HG03558 (cell line): ENCODE measurements at regions not wholly inside any gene's neighbourhood (a gene's known extent, or its start where the extent isn't known, plus 50 kb on each side); places are given as distances from the start of the nearest gene placed in this dataset.
"Not testable (repeated sequence)": the region's sequence is repeated elsewhere in the genome, so short reads cannot be mapped to it uniquely, and the experiment has no call there.

Experiments used
- ATAC-seq: cut with Tn5 transposase; IDR thresholded peaks from one replicate; pipeline ENCODE4 v1.9.1; 2021; ENCODE audit warnings: moderate number of reproducible peaks; ENCODE audit not compliant: unreplicated experiment; ENCODE audit errors: extremely low read depth

GRCh38 chr6:133093956-133094355, 147.2 kb upstream of the EYA4 start:
- ATAC-seq = no peak

GRCh38 chr6:133097208-133097607, 143.9 kb upstream of the EYA4 start:
- ATAC-seq = no peak

GRCh38 chr6:133099573-133099972, 141.6 kb upstream of the EYA4 start:
- no peak for ATAC-seq

GRCh38 chr6:133100865-133101264, 140.3 kb upstream of the EYA4 start:
- no peak for ATAC-seq

- ATAC-seq = no peak
Measured at GRCh38 chr6:133101790-133102189, 139.4 kb upstream of the EYA4 start.

- ATAC-seq = no peak
Measured at GRCh38 chr6:133106934-133107333, 134.2 kb upstream of the EYA4 start.

- ATAC-seq = no peak
Measured at GRCh38 chr6:133108419-133108818, 132.7 kb upstream of the EYA4 start.

- ATAC-seq = no peak
Measured at GRCh38 chr6:133114973-133115372, 126.2 kb upstream of the EYA4 start.

GRCh38 chr6:133115946-133116345, 125.2 kb upstream of the EYA4 start:
- no peak for ATAC-seq

GRCh38 chr6:133128191-133128590, 113.0 kb upstream of the EYA4 start:
- ATAC-seq = no peak

- no peak for ATAC-seq
Measured at GRCh38 chr6:133129556-133129955, 111.6 kb upstream of the EYA4 start.

- no peak for ATAC-seq
Measured at GRCh38 chr6:133130863-133131262, 110.3 kb upstream of the EYA4 start.

GRCh38 chr6:133131621-133132465, 109.3 kb upstream of the EYA4 start:
- ATAC-seq = no peak

GRCh38 chr6:133132466-133132971, 108.6 kb upstream of the EYA4 start:
- no peak for ATAC-seq

GRCh38 chr6:133136177-133136880, 104.8 kb upstream of the EYA4 start:
- ATAC-seq = no peak

- ATAC-seq = not testable (repeated sequence)
Measured at GRCh38 chr6:133147470-133148184, 93.5 kb upstream of the EYA4 start.

- ATAC-seq = no peak
Measured at GRCh38 chr6:133156689-133157088, 84.5 kb upstream of the EYA4 start.

GRCh38 chr6:133157995-133158394, 83.2 kb upstream of the EYA4 start:
- ATAC-seq = no peak

- ATAC-seq = no peak
Measured at GRCh38 chr6:133159255-133159795, 81.8 kb upstream of the EYA4 start.

- no peak for ATAC-seq
Measured at GRCh38 chr6:133160536-133160935, 80.6 kb upstream of the EYA4 start.

- ATAC-seq = no peak
Measured at GRCh38 chr6:133165235-133165634, 75.9 kb upstream of the EYA4 start.
